ENCODE measurements at regions not wholly inside any gene's neighbourhood (a gene's known extent, or its start where the extent isn't known, plus 50 kb on each side); places are given as distances from the start of the nearest gene placed in this dataset.
A peak's percentile ranks its signal among the peaks of the same experiment; 100 is the strongest.

DNA sequence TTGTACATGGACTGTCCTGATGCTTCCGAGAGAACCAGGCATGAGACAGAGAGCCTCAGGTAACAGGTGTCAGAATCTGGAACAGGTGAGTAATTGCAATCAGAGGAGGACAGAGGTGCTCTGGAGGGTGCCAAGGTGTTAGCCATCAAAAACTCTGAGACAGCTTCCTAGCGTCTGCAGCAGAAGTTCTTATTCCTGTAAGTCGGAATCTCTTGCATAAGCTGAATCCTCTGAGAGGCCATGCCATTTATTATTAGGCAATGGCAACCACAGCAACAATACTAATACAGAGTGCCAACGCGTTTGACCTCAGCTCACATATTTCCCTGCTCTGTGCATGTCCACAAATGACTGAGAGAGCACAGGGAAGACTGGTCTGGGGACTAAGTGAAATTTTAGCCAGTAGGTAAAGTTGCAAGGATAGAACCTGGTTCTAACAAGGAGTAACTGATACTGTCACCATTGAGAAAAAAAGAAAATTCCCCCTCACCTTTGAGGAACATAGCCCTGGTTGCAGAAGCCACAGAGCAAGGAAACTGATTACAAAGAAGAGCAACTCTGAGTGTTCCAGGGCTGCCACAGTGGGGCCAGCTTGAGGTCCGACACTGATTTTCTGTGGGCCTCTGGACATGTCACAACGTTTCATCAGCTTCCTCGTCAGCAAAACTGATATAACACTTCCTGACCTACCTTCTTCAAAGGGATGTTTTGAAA is 55.1 kb upstream of the ACSL3 start:
- H3K27ac ChIP-seq, result peak overlapping the region; percentile 88
- TF ChIP-seq, protein P1, sequence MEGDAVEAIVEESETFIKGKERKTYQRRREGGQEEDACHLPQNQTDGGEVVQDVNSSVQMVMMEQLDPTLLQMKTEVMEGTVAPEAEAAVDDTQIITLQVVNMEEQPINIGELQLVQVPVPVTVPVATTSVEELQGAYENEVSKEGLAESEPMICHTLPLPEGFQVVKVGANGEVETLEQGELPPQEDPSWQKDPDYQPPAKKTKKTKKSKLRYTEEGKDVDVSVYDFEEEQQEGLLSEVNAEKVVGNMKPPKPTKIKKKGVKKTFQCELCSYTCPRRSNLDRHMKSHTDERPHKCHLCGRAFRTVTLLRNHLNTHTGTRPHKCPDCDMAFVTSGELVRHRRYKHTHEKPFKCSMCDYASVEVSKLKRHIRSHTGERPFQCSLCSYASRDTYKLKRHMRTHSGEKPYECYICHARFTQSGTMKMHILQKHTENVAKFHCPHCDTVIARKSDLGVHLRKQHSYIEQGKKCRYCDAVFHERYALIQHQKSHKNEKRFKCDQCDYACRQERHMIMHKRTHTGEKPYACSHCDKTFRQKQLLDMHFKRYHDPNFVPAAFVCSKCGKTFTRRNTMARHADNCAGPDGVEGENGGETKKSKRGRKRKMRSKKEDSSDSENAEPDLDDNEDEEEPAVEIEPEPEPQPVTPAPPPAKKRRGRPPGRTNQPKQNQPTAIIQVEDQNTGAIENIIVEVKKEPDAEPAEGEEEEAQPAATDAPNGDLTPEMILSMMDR (IDR thresholded peaks at IDR 0.05; ENCODE audit: low read depth, low read length), result no peak
- peak; percentile 32 to 74 for DNase-seq (ENCODE audit: low read depth in 1 of 2, low spot score in 1 of 2)

DNA sequence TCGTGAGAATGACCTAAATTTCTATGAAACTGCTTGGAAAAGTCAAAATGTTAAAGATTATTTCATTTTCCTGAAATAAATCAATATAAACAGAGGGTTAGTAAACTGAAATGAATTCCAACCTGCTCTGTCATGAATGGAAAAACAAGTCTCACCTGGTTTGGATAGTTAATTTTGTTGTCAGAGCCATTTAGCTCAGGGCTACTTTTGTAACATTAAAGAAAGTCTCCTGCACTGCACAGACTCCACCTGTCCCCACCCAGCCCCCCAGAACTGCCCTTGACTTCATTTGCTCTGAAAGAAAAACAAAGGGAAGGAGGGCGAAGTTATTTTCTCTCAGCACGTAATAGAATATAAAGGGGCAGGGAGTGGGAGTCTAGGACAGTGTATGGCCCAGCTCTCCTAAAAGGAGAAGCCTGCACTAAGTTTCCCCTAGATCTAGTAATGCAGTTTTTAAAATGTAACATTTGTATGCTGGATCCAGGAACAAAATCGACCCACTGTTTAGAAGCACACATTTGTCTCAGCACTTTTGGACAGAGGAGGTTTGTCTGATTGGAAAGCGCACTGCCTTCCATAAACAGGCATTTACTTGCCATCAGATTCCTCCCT is 54.2 kb upstream of the ACSL3 start:
- Histone ChIP-seq H3K9me3 (ENCODE audit: low read depth) (no peaks in the 10 kb centered on the region), H3K4me1 (ENCODE audit: low read depth) (peaks cover 29% of the 10 kb centered on the region), H3K27ac (peak overlapping the region; percentile 88), H3K36me3 (no peaks in the 10 kb centered on the region), H3K4me3 (no peak overlapping the region), H3K27me3 (no peaks in the 10 kb centered on the region)
- TF ChIP-seq, protein P1 (IDR thresholded peaks at IDR 0.05; ENCODE audit: low read depth, low read length), result no peak
- no peak for DNase-seq (ENCODE audit: low read depth in 1 of 2, low spot score in 1 of 2)

More for the DNA sequence above, 55.1 kb upstream of the ACSL3 start:
- H3K4me3 ChIP-seq, result no peak overlapping the region
- H3K36me3 ChIP-seq, result no peaks in the 10 kb centered on the region
- H3K27me3 ChIP-seq, result no peaks in the 10 kb centered on the region
- no peaks in the 10 kb centered on the region for H3K9me3 ChIP-seq (ENCODE audit: low read depth)
- H3K4me1 ChIP-seq (ENCODE audit: low read depth), result peaks cover 24% of the 10 kb centered on the region

DNA sequence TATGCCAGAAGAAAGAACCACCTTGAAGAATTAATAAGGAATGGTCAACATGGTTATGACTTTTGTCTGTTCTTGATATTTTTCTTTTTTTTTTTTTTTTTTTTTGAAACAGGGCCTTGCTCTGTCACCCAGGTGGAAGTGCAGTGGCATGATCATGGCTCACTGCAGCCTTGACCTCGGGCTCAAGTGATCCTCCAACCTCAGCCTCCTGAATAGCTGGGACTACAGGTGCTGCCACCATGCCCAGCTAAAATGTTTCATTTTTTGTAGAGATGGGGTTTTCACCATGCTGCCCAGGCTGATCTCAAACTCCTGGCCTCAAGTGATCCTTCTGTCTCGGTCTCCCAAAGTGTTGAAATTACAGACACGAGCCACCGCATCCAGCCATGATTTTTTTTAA is 53.4 kb upstream of the ACSL3 start:
- no peak overlapping the region for H3K4me3 ChIP-seq
- no peaks in the 10 kb centered on the region for H3K9me3 ChIP-seq (ENCODE audit: low read depth)
- no peak for DNase-seq (ENCODE audit: low read depth in 1 of 2, low spot score in 1 of 2)
- H3K27me3 ChIP-seq, result no peaks in the 10 kb centered on the region
- H3K27ac ChIP-seq, result peak overlapping the region; percentile 88
- TF ChIP-seq, protein P1 (IDR thresholded peaks at IDR 0.05; ENCODE audit: low read depth, low read length), result no peak
- no peaks in the 10 kb centered on the region for H3K36me3 ChIP-seq
- H3K4me1 ChIP-seq (ENCODE audit: low read depth), result peaks cover 36% of the 10 kb centered on the region

DNA sequence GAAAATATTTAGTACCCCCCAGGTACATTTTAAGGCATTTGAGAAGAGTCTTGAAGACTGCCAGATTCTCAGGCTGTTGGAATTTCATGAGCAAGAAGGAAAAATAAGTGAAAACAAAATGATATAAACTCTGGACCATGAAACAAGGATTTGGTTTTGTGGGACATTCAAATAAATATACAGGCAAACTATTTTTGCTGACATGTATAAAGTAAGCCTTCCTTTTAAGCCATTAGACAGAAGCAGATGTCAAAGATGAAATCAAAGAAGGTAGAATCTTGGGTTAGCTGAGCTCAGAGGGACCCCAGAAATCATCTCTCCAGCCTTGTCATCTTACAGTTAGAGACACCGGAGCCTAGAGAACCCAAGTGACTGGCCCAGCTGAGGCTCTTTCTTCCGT is 51.3 kb upstream of the ACSL3 start:
- H3K36me3 ChIP-seq, result no peaks in the 10 kb centered on the region
- no peak overlapping the region for H3K4me3 ChIP-seq
- H3K4me1 ChIP-seq (ENCODE audit: low read depth), result peaks cover 47% of the 10 kb centered on the region
- no peaks in the 10 kb centered on the region for H3K27me3 ChIP-seq
- TF ChIP-seq, protein P1 (IDR thresholded peaks at IDR 0.05; ENCODE audit: low read depth, low read length), result no peak
- DNase-seq (ENCODE audit: low read depth in 1 of 2, low spot score in 1 of 2), result no peak
- H3K27ac ChIP-seq, result no peak overlapping the region
- H3K9me3 ChIP-seq (ENCODE audit: low read depth), result no peaks in the 10 kb centered on the region

DNA sequence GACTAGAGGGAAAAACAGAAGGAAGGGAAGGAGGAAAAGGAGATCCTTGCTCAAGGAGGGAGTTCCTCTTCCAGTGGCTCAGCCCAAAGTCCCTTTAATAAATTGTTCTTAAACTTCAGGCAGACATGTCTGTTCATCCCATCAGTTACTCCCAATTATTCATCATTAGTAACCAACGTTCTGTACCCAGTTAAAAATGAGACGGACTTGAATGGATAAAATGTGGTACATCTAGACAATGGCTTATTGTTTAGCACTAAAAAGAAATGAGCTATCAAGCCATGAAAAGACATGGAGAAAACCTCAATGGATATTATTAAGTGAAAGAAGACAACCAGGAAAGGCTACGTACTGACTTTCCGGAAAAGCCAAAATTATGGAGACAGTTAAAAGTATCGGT is 50.8 kb upstream of the ACSL3 start:
- Histone ChIP-seq H3K27me3 (no peaks in the 10 kb centered on the region), H3K9me3 (ENCODE audit: low read depth) (no peaks in the 10 kb centered on the region), H3K4me1 (ENCODE audit: low read depth) (peaks cover 47% of the 10 kb centered on the region), H3K36me3 (no peaks in the 10 kb centered on the region), H3K27ac (no peak overlapping the region), H3K4me3 (no peak overlapping the region)
- TF ChIP-seq, protein P1 (IDR thresholded peaks at IDR 0.05; ENCODE audit: low read depth, low read length), result no peak
- no peak for DNase-seq (ENCODE audit: low read depth in 1 of 2, low spot score in 1 of 2)
